ENCODE measurements at regions not wholly inside any gene's neighbourhood (a gene's known extent, or its start where the extent isn't known, plus 50 kb on each side); places are given as distances from the start of the nearest gene placed in this dataset.

GRCh38 chr2:18701981-18702380 is 112.6 kb upstream of the NT5C1B start:
- DNase-seq: no peak

- no peak for DNase-seq
These were observed 112.2 kb upstream of the NT5C1B start for GRCh38 chr2:18701546-18701945.

GRCh38 chr2:18690342-18690741 is 101.0 kb upstream of the NT5C1B start:
- DNase-seq: no peak

GRCh38 chr2:18684206-18685038 is 95.1 kb upstream of the NT5C1B start:
- no peak for DNase-seq

GRCh38 chr2:18682681-18683080 is 93.3 kb upstream of the NT5C1B start:
- DNase-seq: no peak

- no peak for DNase-seq
These were observed 87.9 kb upstream of the NT5C1B start for GRCh38 chr2:18677280-18677679.

GRCh38 chr2:18674309-18674708 is 84.9 kb upstream of the NT5C1B start:
- no peak for DNase-seq

GRCh38 chr2:18671363-18671762 is 82.0 kb upstream of the NT5C1B start:
- no peak for DNase-seq

GRCh38 chr2:18668221-18668620 is 78.9 kb upstream of the NT5C1B start:
- no peak for DNase-seq

GRCh38 chr2:18664421-18664820 is 75.1 kb upstream of the NT5C1B start:
- DNase-seq: no peak

- DNase-seq: no peak
These were observed 74.5 kb upstream of the NT5C1B start for GRCh38 chr2:18663861-18664260.

GRCh38 chr2:18662689-18663088 is 73.3 kb upstream of the NT5C1B start:
- no peak for DNase-seq

GRCh38 chr2:18659915-18660314 is 70.5 kb upstream of the NT5C1B start:
- DNase-seq: no peak

- DNase-seq: no peak
These were observed 66.7 kb upstream of the NT5C1B start for GRCh38 chr2:18656048-18656447.

GRCh38 chr2:18651842-18652774 is 62.7 kb upstream of the NT5C1B start:
- DNase-seq: no peak

GRCh38 chr2:18650221-18650620 is 60.9 kb upstream of the NT5C1B start:
- no peak for DNase-seq

GRCh38 chr2:18649502-18650135 is 60.2 kb upstream of the NT5C1B start:
- DNase-seq: no peak

- no peak for DNase-seq
These were observed 58.8 kb upstream of the NT5C1B start for GRCh38 chr2:18648161-18648560.

GRCh38 chr2:18647731-18648130 is 58.4 kb upstream of the NT5C1B start:
- DNase-seq: no peak

- no peak for DNase-seq
These were observed 55.9 kb upstream of the NT5C1B start for GRCh38 chr2:18645315-18645714.

GRCh38 chr2:18644115-18644462 is 54.7 kb upstream of the NT5C1B start:
- no peak for DNase-seq

GRCh38 chr2:18643326-18644114 is 54.2 kb upstream of the NT5C1B start:
- DNase-seq: no peak

GRCh38 chr2:18641823-18642222 is 52.5 kb upstream of the NT5C1B start:
- DNase-seq: no peak

Measured in T-helper 9 cell (primary cell).